IPS DF 6.9 (cell line): ENCODE measurements at regions not wholly inside any gene's neighbourhood (a gene's known extent, or its start where the extent isn't known, plus 50 kb on each side); places are given as distances from the start of the nearest gene placed in this dataset.

Experiments
- DNase-seq: peaks from one replicate; pipeline ENCODE4 v3.0.0-alpha.2; 2013; ENCODE audit warnings: low read depth, low spot score
- H3K27ac ChIP-seq: one replicate; pipeline ENCODE4 v1.5.1; 2013; ENCODE audit warnings: low read length, control low read depth
- H3K27me3 ChIP-seq: 2 replicates; pipeline ENCODE4 v1.6.1; 2013; ENCODE audit warnings: mild to moderate bottlenecking, low read length; ENCODE audit not compliant: control insufficient read depth, insufficient read depth
- H3K36me3 ChIP-seq: 2 replicates; pipeline ENCODE4 v1.6.1; 2013; ENCODE audit warnings: low read length; ENCODE audit not compliant: control insufficient read depth, insufficient read depth
- H3K4me1 ChIP-seq: 2 replicates; pipeline ENCODE4 v1.6.1; 2013; ENCODE audit warnings: low read length; ENCODE audit not compliant: control insufficient read depth, insufficient read depth
- H3K4me3 ChIP-seq: 2 replicates; pipeline ENCODE4 v1.5.1; 2013; ENCODE audit warnings: mild to moderate bottlenecking, low read length
- H3K9me3 ChIP-seq: 2 replicates; pipeline ENCODE4 v1.6.1; 2013; ENCODE audit warnings: low read length, inconsistent platforms; ENCODE audit not compliant: control insufficient read depth, insufficient read depth
- WGBS: extraction: QIAGEN DNeasy Blood & Tissue Kit; methylation state at CpG from one replicate; pipeline ENCODE4 v1.1.7; 2013; ENCODE audit warnings: mixed read lengths, missing lambda C conversion rate; ENCODE audit not compliant: insufficient read length, insufficient coverage; 5-methylcytosine and 5-hydroxymethylcytosine counted together

DNA sequence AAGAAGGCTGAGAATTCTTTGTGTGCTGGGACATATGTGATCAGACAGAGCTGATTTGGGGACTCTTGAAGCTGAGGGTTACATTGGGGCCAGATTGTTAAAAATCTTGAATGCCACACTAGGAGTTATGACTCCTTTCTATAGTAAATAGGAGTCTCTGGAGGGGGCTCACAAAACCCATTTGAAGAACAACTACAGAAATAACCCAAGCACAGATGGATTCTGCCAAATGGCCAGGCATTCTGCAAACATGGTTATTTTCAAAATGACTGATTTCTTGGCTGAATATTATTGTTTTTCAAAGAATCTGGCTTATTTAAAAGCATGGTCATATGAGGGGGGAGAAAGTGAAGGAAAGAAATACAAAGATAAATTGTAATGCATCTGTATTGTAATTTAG, 625.5 kb upstream of the TENM4 start:
- Histone ChIP-seq H3K36me3 (no peaks in the 10 kb centered on the region), H3K27ac (no peak overlapping the region), H3K9me3 (no peaks in the 10 kb centered on the region), H3K4me1 (no peaks in the 10 kb centered on the region), H3K4me3 (no peak overlapping the region), H3K27me3 (no peaks in the 10 kb centered on the region)
- DNase-seq = no peak

DNA sequence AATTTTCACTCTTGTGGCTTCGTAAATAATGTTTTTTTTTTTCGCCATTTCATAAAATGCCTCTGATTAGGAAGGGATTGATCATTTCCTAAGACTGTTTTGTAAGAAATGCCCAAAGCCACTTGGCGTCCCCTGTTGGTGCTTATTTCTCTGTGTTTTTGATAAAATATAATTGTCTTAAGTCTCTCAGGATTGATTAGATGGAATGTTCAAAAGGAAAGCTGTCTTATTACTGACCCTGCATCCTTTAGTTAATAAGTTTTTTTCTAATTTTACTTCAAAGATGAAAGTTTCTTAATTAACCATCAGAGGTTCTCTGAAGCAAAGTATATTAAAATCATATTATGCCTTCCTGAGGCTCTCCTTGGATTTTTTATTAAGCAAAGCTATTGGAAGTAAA, 624.3 kb upstream of the TENM4 start:
- Histone ChIP-seq H3K9me3 (no peaks in the 10 kb centered on the region), H3K27me3 (no peaks in the 10 kb centered on the region), H3K4me1 (no peaks in the 10 kb centered on the region; the same call in 1 of the 2 replicates), H3K27ac (no peak overlapping the region), H3K36me3 (no peaks in the 10 kb centered on the region), H3K4me3 (no peak overlapping the region)
- DNase-seq = no peak
- WGBS = no CpG with 5 or more reads among the region's 3 CpGs

DNA sequence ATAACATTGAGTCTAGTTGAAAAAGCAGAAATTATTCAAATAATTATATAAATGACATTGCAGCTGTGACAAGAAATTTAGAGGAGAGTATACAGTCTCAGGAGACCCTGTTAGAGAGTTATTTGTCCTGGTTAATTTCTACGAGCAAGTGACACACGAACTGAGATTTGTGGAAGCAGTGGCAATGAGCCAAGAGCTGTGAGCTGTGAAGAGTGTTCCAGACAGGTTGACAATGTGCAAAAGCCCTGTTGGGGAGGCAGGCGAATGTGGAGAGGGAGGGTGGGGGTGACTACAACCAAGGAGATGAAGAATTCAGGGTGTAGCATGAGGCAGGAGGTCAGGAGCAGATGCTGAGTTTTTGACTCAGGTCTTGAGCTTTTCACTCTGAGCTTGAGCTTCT, 620.2 kb upstream of the TENM4 start:
- H3K27me3 ChIP-seq = no peaks in the 10 kb centered on the region
- no peaks in the 10 kb centered on the region; the same call in 1 of the 2 replicates for H3K4me1 ChIP-seq
- H3K27ac ChIP-seq = no peak overlapping the region
- no peaks in the 10 kb centered on the region for H3K36me3 ChIP-seq
- no peak overlapping the region for H3K4me3 ChIP-seq
- DNase-seq = no peak
- WGBS = no CpG with 5 or more reads among the region's 3 CpGs
- no peaks in the 10 kb centered on the region for H3K9me3 ChIP-seq

DNA sequence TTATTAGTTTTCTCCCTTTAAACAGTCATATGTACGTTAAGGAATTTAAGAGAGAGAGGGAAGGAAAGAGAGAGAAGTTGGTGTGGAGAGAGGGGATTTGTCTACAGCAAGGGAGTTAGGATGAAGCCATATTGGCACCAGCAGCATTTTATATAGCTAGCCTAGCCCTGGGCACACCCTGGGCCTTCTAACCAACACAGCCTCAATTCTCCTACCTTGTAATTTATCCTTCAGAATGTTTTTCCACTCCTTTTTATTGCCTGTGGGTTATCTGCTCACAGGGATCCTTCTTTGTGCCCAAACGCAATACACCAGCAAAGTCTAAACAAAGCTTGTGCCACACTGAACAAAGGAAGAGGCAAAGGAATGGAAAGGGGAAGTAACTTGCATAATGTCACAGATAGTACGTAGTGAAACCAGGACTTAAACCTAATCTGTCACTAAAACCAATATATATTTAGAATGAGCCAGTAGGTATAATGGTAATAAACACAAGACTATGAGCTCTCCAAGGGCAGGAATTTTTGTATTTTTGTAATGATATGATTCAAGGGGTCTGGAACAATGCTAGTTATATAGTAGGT, 613.8 kb upstream of the TENM4 start:
- no peaks in the 10 kb centered on the region for H3K9me3 ChIP-seq
- WGBS = 100% methylated on average over 1 of the region's 3 CpGs
- no peaks in the 10 kb centered on the region for H3K4me1 ChIP-seq
- H3K27ac ChIP-seq = no peak overlapping the region
- no peak overlapping the region for H3K4me3 ChIP-seq
- no peaks in the 10 kb centered on the region for H3K27me3 ChIP-seq
- no peaks in the 10 kb centered on the region for H3K36me3 ChIP-seq
- no peak for DNase-seq

DNA sequence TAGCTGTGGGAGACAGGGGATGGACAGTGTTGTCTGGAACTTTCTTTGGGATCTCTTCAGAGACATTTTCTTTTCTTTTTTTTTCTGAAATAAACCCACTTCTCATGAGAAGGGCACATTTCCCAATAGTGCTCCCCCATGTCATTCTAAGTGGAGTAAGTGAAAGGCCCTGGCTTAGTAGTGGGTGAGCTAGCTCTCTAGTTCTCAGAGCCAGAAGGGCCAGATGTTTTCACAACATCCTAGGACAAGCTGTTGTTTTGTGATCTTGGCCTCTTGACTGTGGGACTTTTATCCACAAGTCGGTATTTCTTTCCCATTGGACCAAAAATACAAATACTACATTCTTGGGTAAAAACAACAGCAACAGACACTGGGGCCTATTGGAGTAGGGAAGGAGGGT, 607.7 kb upstream of the TENM4 start:
- Histone ChIP-seq H3K9me3 (no peaks in the 10 kb centered on the region), H3K4me3 (no peak overlapping the region), H3K27me3 (no peaks in the 10 kb centered on the region), H3K36me3 (no peaks in the 10 kb centered on the region), H3K27ac (no peak overlapping the region), H3K4me1 (no peaks in the 10 kb centered on the region)
- WGBS = no CpG with 5 or more reads among the region's 1 CpG
- no peak for DNase-seq

DNA sequence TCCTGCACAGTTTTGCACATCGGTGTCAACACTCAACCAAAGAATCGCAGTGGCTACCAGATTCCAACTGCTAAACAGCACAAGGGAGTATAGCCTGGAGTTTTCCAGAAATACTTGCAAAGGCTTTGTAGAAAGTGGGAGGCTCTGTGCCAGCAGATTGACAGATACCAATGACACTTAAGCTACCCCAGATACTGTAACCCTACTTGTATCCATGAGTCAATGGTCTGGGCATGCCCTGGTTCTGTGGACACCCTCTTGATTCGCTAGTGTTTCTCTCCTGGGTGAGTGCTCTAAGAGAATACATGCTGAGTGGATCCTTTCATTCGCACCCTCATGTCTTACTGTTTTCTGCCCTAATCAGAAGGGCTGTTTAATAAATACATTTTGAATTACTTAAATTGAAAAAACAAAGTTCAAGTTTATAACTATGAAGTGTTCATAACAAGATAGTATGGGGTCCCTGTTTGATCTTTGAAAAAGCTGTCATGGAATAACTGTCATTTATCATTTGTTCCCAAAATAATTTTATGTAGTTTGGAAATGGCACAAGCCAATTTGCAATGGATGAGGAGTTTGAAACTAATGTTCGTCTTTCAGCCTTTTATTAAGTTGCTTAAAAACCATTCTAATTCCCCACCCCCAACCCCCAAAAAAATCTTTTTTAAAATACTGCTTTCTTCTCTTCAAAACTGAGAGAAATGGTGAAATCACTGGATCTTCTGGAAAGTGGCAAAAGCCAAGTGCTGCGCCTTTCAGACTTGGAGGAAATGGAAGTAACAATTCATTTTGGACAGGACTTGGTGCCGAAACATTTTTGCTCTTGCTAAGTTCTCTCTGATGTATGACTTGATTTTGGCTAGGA, 600.5 kb upstream of the TENM4 start:
- H3K4me1 ChIP-seq = no peaks in the 10 kb centered on the region
- H3K27me3 ChIP-seq = no peaks in the 10 kb centered on the region; the same call in 1 of the 2 replicates
- H3K27ac ChIP-seq = no peak overlapping the region
- no peaks in the 10 kb centered on the region for H3K9me3 ChIP-seq
- no peak for DNase-seq
- H3K4me3 ChIP-seq = no peak overlapping the region
- H3K36me3 ChIP-seq = no peaks in the 10 kb centered on the region
- WGBS = 100% methylated on average over 1 of the region's 7 CpGs

DNA sequence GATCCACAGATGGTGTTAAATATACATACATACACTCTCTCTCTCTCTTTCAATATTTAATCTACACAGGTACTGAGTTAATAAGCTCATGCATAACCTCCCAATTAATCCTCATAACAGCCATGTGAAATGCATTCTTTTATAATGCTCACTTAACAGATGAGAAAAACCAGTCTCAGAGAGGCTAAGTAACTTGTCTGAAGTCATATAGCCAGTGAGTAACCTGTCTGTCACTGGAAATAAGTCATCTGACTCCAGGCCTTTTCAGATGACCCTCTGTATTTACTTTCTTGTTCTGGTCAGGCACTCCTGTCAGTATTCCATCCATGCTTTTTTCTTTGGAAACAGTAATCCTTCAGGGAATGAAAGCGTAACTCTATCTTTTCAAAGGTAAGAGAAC, 594.0 kb upstream of the TENM4 start:
- no peaks in the 10 kb centered on the region for H3K4me1 ChIP-seq
- WGBS = no CpG with 5 or more reads among the region's 1 CpG
- DNase-seq = no peak
- no peaks in the 10 kb centered on the region for H3K9me3 ChIP-seq
- H3K4me3 ChIP-seq = no peak overlapping the region
- no peaks in the 10 kb centered on the region for H3K36me3 ChIP-seq
- no peaks in the 10 kb centered on the region for H3K27me3 ChIP-seq
- H3K27ac ChIP-seq = no peak overlapping the region

DNA sequence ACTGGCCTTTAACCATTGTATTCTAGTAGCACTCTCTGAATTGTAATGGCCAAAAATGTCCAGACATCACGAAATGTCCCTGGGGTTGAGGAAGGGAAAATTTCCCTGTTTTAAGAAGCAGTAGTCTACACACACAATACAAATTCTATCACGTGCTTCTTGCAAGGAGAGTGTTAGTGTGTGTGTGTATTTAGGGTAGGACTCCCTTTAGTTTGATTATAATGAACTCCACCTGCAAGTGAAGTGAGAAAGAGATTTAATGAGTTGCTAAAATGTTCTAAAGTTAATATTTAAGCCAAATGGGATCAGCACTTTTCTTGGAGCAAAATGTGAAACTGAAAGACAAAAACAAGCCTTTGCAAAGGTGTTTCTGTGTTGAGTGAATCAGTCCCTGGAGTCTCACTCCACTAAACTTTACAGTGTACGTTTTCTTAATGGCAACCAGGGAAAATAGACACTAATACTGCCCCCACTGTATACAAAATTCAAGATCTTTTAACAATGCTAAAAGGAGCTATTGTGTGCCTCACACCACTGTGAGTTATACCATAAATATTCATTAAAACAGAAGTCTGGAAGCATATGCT, 590.3 kb upstream of the TENM4 start:
- H3K4me3 ChIP-seq = no peak overlapping the region
- H3K4me1 ChIP-seq = no peaks in the 10 kb centered on the region
- H3K27ac ChIP-seq = no peak overlapping the region
- H3K36me3 ChIP-seq = no peaks in the 10 kb centered on the region
- H3K9me3 ChIP-seq = no peaks in the 10 kb centered on the region
- H3K27me3 ChIP-seq = no peaks in the 10 kb centered on the region
- no peak for DNase-seq
- WGBS = no CpG with 5 or more reads among the region's 3 CpGs

DNA sequence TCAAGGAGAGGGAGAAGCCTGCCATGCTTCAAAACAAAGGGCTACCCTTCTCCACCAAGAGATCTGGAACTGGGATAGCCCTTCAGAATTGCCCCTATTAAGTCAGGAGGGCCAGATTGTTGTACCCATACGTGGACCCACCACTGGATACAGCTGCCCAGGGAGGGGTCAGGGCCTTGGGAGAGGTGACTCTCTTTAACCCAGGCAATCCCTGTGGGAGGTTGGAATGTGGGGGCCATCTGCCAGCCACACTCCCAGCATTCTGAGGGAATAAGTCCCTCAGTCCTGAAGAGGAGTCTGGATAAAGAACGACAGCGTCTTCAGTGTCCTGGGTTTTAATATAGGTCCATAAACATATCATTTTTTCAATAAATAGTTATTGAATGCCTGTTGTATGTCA, 588.2 kb upstream of the TENM4 start:
- no peak overlapping the region for H3K4me3 ChIP-seq
- H3K27me3 ChIP-seq = no peaks in the 10 kb centered on the region
- H3K27ac ChIP-seq = no peak overlapping the region
- H3K36me3 ChIP-seq = no peaks in the 10 kb centered on the region
- H3K9me3 ChIP-seq = no peaks in the 10 kb centered on the region
- WGBS = no CpG with 5 or more reads among the region's 3 CpGs
- DNase-seq = no peak
- H3K4me1 ChIP-seq = no peaks in the 10 kb centered on the region

DNA sequence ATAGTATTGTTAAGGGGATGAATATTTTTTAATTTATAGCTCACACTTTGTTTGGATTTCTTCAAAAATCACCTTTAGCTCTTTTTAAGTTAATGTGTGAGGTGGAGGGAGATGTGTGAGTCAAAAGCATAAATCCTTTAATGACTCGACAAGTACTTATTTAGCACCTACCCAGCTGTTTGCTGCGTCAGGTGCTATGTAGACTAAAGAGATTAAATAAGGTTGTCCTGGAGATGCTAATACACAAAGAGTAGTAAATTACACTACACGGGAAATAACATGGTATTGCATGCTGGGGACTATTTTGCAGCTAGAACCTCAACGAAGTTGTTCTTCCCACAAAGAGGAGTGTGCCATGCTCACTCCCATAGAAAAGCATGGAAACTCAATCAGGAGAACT, 583.3 kb upstream of the TENM4 start:
- Histone ChIP-seq H3K4me3 (no peak overlapping the region), H3K27me3 (no peaks in the 10 kb centered on the region), H3K4me1 (no peaks in the 10 kb centered on the region), H3K36me3 (no peaks in the 10 kb centered on the region), H3K9me3 (no peaks in the 10 kb centered on the region), H3K27ac (no peak overlapping the region)
- DNase-seq = no peak
- WGBS = no CpG with 5 or more reads among the region's 4 CpGs

DNA sequence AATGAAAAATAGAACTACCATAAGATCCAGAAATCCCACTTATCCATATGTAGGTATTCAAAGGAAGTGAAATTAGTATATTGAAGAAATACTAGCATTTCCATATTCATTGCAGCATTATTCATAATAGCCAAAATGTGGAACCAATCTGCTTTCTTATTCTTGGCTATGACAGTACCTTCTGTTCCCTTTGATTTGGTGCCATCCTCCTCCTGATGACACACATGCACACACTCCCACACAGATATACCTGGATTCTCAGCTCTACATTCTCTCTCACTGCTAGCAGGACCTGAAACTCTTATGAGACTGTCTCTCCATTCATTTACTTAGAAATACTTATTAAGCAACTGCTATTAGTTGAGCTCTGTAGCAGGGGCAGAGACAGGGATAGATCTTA, 582.6 kb upstream of the TENM4 start:
- no peaks in the 10 kb centered on the region for H3K4me1 ChIP-seq
- H3K4me3 ChIP-seq = no peak overlapping the region
- DNase-seq = no peak
- no peaks in the 10 kb centered on the region for H3K27me3 ChIP-seq
- H3K36me3 ChIP-seq = no peaks in the 10 kb centered on the region
- H3K27ac ChIP-seq = no peak overlapping the region
- no peaks in the 10 kb centered on the region for H3K9me3 ChIP-seq
